ENCODE measurements at regions not wholly inside any gene's neighbourhood (a gene's known extent, or its start where the extent isn't known, plus 50 kb on each side); places are given as distances from the start of the nearest gene placed in this dataset.

- no peak overlapping the region for H3K4me3 ChIP-seq
- TF ChIP-seq POLR2A (IDR thresholded peaks at IDR 0.05; ENCODE audit: low read depth), result no peak
- no peaks in the 10 kb centered on the region for H3K4me1 ChIP-seq
- no peaks in the 10 kb centered on the region for H3K27me3 ChIP-seq
- no peak overlapping the region for H3K27ac ChIP-seq (replicated peaks in 1 of 4)
- no peak for DNase-seq (ENCODE audit: extremely low spot score)
- WGBS, result 89% methylated on average over 1 of the region's 1 CpG
- no peaks in the 10 kb centered on the region for H3K9me3 ChIP-seq
- H3K36me3 ChIP-seq, result no peaks in the 10 kb centered on the region
- intact Hi-C loops (cut with DNase I), result no loop called here
Measured at GRCh38 chr1:79744746-79745145, 738.2 kb upstream of the ADGRL4 start.

GRCh38 chr1:79741720-79742421 is 735.3 kb upstream of the ADGRL4 start:
- WGBS, result 99% methylated on average over 3 of the region's 3 CpGs
- H3K27ac ChIP-seq (replicated peaks in 1 of 4), result no peak overlapping the region
- intact Hi-C loops (cut with DNase I), result no loop called here
- no peak for DNase-seq (ENCODE audit: extremely low spot score)
- no peaks in the 10 kb centered on the region for H3K27me3 ChIP-seq
- H3K4me3 ChIP-seq, result no peak overlapping the region
- no peaks in the 10 kb centered on the region for H3K36me3 ChIP-seq
- no peaks in the 10 kb centered on the region for H3K4me1 ChIP-seq
- no peak for TF ChIP-seq EP300 (IDR thresholded peaks at IDR 0.05)
- no peak for TF ChIP-seq POLR2AphosphoS5 (IDR thresholded peaks at IDR 0.05)
- no peak for TF ChIP-seq CTCF (IDR thresholded peaks at IDR 0.05)
- TF ChIP-seq POLR2A (IDR thresholded peaks at IDR 0.05; ENCODE audit: low read depth), result no peak
- peaks cover 0 to 3% (median 0%) of the 10 kb centered on the region in 4 donors for H3K9me3 ChIP-seq

- WGBS, result 86% methylated on average over 1 of the region's 1 CpG
- H3K4me3 ChIP-seq, result no peak overlapping the region
- TF ChIP-seq POLR2A (IDR thresholded peaks at IDR 0.05; ENCODE audit: low read depth), result no peak
- TF ChIP-seq POLR2AphosphoS5 (IDR thresholded peaks at IDR 0.05), result no peak
- no peak for TF ChIP-seq CTCF (IDR thresholded peaks at IDR 0.05)
- TF ChIP-seq EP300 (IDR thresholded peaks at IDR 0.05), result no peak
- no peak for DNase-seq (ENCODE audit: extremely low spot score)
- intact Hi-C loops (cut with DNase I), result no loop called here
- H3K27ac ChIP-seq (replicated peaks in 1 of 4), result no peak overlapping the region
- H3K4me1 ChIP-seq, result no peaks in the 10 kb centered on the region
- no peaks in the 10 kb centered on the region for H3K27me3 ChIP-seq
- H3K9me3 ChIP-seq, result peaks cover 0 to 3% (median 0%) of the 10 kb centered on the region in 4 donors
- H3K36me3 ChIP-seq, result no peaks in the 10 kb centered on the region
Measured at GRCh38 chr1:79738101-79738500, 731.6 kb upstream of the ADGRL4 start.

- Histone ChIP-seq H3K9me3 (peaks cover 0 to 3% (median 0%) of the 10 kb centered on the region in 4 donors), H3K36me3 (no peaks in the 10 kb centered on the region), H3K4me1 (no peaks in the 10 kb centered on the region), H3K27me3 (no peaks in the 10 kb centered on the region), H3K4me3 (no peak overlapping the region), H3K27ac (replicated peaks in 1 of 4) (no peak overlapping the region)
- 86% methylated on average over 1 of the region's 1 CpG for WGBS
- no peak for TF ChIP-seq POLR2AphosphoS5 (IDR thresholded peaks at IDR 0.05)
- TF ChIP-seq POLR2A (IDR thresholded peaks at IDR 0.05; ENCODE audit: low read depth), result no peak
- no peak for TF ChIP-seq EP300 (IDR thresholded peaks at IDR 0.05)
- TF ChIP-seq CTCF (IDR thresholded peaks at IDR 0.05), result no peak
- no peak for DNase-seq (ENCODE audit: extremely low spot score)
- intact Hi-C loops (cut with DNase I), result no loop called here
Measured at GRCh38 chr1:79737193-79737592, 730.7 kb upstream of the ADGRL4 start.

GRCh38 chr1:79732950-79733349 is 726.4 kb upstream of the ADGRL4 start:
- intact Hi-C loops (cut with DNase I), result no loop called here
- H3K27ac ChIP-seq (replicated peaks in 1 of 4), result no peak overlapping the region
- H3K27me3 ChIP-seq, result no peaks in the 10 kb centered on the region
- no peak for DNase-seq (ENCODE audit: extremely low spot score)
- no peak overlapping the region for H3K4me3 ChIP-seq
- H3K4me1 ChIP-seq, result no peaks in the 10 kb centered on the region
- H3K36me3 ChIP-seq, result no peaks in the 10 kb centered on the region
- TF ChIP-seq POLR2AphosphoS5 (IDR thresholded peaks at IDR 0.05) (no peak), POLR2A (IDR thresholded peaks at IDR 0.05; ENCODE audit: low read depth) (no peak), CTCF (IDR thresholded peaks at IDR 0.05) (no peak), EP300 (IDR thresholded peaks at IDR 0.05) (no peak)
- no peaks in the 10 kb centered on the region for H3K9me3 ChIP-seq
